ENCODE measurements at regions not wholly inside any gene's neighbourhood (a gene's known extent, or its start where the extent isn't known, plus 50 kb on each side); places are given as distances from the start of the nearest gene placed in this dataset.

GRCh38 chr1:98389809-98390208, 271.7 kb upstream of the SNX7 start:
- no peak for DNase-seq
- Histone ChIP-seq H3K4me1 (ENCODE audit: insufficient read depth) (no peaks in the 10 kb centered on the region), H3K9me3 (no peaks in the 10 kb centered on the region), H3K4me3 (no peak overlapping the region), H3K27ac (no peak overlapping the region), H3K27me3 (no peaks in the 10 kb centered on the region), H3K36me3 (no peaks in the 10 kb centered on the region)
- TF ChIP-seq EP300 (IDR thresholded peaks at IDR 0.05), result no peak
- TF ChIP-seq POLR2A (IDR thresholded peaks at IDR 0.05), result no peak
- TF ChIP-seq, protein P1, sequence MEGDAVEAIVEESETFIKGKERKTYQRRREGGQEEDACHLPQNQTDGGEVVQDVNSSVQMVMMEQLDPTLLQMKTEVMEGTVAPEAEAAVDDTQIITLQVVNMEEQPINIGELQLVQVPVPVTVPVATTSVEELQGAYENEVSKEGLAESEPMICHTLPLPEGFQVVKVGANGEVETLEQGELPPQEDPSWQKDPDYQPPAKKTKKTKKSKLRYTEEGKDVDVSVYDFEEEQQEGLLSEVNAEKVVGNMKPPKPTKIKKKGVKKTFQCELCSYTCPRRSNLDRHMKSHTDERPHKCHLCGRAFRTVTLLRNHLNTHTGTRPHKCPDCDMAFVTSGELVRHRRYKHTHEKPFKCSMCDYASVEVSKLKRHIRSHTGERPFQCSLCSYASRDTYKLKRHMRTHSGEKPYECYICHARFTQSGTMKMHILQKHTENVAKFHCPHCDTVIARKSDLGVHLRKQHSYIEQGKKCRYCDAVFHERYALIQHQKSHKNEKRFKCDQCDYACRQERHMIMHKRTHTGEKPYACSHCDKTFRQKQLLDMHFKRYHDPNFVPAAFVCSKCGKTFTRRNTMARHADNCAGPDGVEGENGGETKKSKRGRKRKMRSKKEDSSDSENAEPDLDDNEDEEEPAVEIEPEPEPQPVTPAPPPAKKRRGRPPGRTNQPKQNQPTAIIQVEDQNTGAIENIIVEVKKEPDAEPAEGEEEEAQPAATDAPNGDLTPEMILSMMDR (IDR thresholded peaks at IDR 0.05), result no peak
- intact Hi-C loops (cut with DNase I), result no loop called here

DNA sequence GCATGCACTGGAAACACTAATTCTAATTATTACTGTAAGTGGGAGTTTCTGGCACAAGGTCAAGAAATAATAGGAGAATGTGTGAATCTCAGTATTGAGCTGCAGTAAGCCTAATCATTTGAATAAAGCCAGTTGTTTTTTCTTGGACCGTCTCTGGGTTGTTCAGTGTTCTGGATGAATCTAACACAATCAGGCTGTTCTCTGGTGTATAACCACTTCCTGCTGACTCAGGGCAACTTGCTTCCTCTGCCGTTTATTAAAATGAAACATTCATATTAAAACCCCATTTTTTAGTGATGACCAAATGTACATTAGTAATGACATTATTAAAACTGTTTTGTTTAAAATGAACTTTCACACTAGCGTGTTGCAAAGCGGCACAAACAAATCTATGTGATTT, 273.1 kb upstream of the SNX7 start:
- no peak for TF ChIP-seq EP300 (IDR thresholded peaks at IDR 0.05)
- TF ChIP-seq POLR2A (IDR thresholded peaks at IDR 0.05), result no peak
- TF ChIP-seq, protein P1 (IDR thresholded peaks at IDR 0.05), result no peak
- Histone ChIP-seq H3K36me3 (no peaks in the 10 kb centered on the region), H3K9me3 (no peaks in the 10 kb centered on the region), H3K4me3 (no peak overlapping the region), H3K27me3 (no peaks in the 10 kb centered on the region), H3K27ac (no peak overlapping the region), H3K4me1 (ENCODE audit: insufficient read depth) (no peaks in the 10 kb centered on the region)
- WGBS, 3 donors, result 5 to 8% (median 8%) methylated on average over 4 of the region's 4 CpGs
- intact Hi-C loops (cut with DNase I), result no loop called here
- no peak for DNase-seq

DNA sequence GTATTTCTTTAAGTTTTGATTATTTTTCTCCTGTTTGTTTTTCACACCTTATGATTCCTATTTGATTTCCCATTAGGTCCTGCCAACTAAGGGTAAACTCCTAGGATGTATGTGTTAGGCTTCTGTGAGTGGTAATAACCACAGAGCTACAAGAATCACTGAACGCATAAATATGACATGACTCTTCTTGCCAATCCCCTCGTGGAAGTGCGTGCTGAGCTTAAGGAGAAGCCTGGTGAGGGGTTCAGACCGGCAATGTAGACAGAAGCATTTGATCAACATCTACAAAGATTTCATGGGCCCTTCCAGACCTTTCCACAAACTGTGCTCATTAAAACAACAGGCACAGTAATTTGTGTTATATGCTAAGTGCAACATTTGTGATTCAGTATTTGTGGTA, 273.8 kb upstream of the SNX7 start:
- Histone ChIP-seq H3K27ac (no peak overlapping the region), H3K4me3 (no peak overlapping the region), H3K36me3 (no peaks in the 10 kb centered on the region), H3K27me3 (no peaks in the 10 kb centered on the region), H3K4me1 (ENCODE audit: insufficient read depth) (no peaks in the 10 kb centered on the region), H3K9me3 (no peaks in the 10 kb centered on the region)
- 88 to 93% (median 93%) methylated on average over 4 of the region's 4 CpGs for WGBS, 3 donors
- intact Hi-C loops (cut with DNase I), result no loop called here
- TF ChIP-seq POLR2A (IDR thresholded peaks at IDR 0.05), result no peak
- TF ChIP-seq, protein P1 (IDR thresholded peaks at IDR 0.05), result no peak
- TF ChIP-seq EP300 (IDR thresholded peaks at IDR 0.05), result no peak
- no peak for DNase-seq

- TF ChIP-seq POLR2A (IDR thresholded peaks at IDR 0.05) (no peak), EP300 (IDR thresholded peaks at IDR 0.05) (no peak)
- no peak overlapping the region for H3K27ac ChIP-seq
- no peaks in the 10 kb centered on the region for H3K27me3 ChIP-seq
- WGBS, 3 donors, result 90 to 96% (median 92%) methylated on average over 4 of the region's 4 CpGs
- H3K4me1 ChIP-seq (ENCODE audit: insufficient read depth), result no peaks in the 10 kb centered on the region
- no peaks in the 10 kb centered on the region for H3K9me3 ChIP-seq
- intact Hi-C loops (cut with DNase I), result no loop called here
- H3K4me3 ChIP-seq, result no peak overlapping the region
- no peaks in the 10 kb centered on the region for H3K36me3 ChIP-seq
- DNase-seq, result no peak
Measured at GRCh38 chr1:98386675-98387440, 274.7 kb upstream of the SNX7 start.

DNA sequence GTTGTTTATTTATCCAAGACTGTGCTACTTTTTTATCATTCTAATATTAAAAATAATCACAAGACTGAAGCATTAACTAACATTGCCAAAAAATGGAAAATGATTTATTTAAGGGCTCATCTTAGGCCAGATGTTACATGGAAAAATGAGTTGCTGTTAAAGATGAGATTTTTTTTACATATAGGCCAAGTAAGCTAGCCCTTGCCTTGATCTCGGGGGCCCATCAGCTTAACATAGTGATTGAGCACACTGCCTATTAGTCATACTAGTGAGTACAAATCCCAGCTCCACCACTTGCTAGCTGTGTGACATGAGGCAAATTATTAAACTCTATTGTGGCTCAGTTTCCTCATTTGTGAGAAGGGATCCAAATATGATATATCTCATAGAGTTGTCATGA, 275.9 kb upstream of the SNX7 start:
- Histone ChIP-seq H3K9me3 (no peaks in the 10 kb centered on the region), H3K27ac (no peak overlapping the region), H3K4me3 (no peak overlapping the region), H3K27me3 (no peaks in the 10 kb centered on the region), H3K4me1 (ENCODE audit: insufficient read depth) (no peaks in the 10 kb centered on the region), H3K36me3 (no peaks in the 10 kb centered on the region)
- 59 to 85% (median 72%) methylated on average over 1 of the region's 1 CpG for WGBS, 3 donors
- no peak for DNase-seq
- intact Hi-C loops (cut with DNase I), result no loop called here
- no peak for TF ChIP-seq POLR2A (IDR thresholded peaks at IDR 0.05)
- no peak for TF ChIP-seq EP300 (IDR thresholded peaks at IDR 0.05)
- TF ChIP-seq, protein P1 (IDR thresholded peaks at IDR 0.05), result no peak

Data from ovary (tissue), 7 donors.